ENCODE measurements at regions not wholly inside any gene's neighbourhood (a gene's known extent, or its start where the extent isn't known, plus 50 kb on each side); places are given as distances from the start of the nearest gene placed in this dataset.

GRCh38 chr14:84777356-84777755, 752.6 kb upstream of the FLRT2 start:
- TF ChIP-seq POLR2A (IDR thresholded peaks at IDR 0.05): no peak
- no peak for TF ChIP-seq CTCF (IDR thresholded peaks at IDR 0.05)
